ENCODE measurements at regions not wholly inside any gene's neighbourhood (a gene's known extent, or its start where the extent isn't known, plus 50 kb on each side); places are given as distances from the start of the nearest gene placed in this dataset.
"Not testable (repeated sequence)": the region's sequence is repeated elsewhere in the genome, so short reads cannot be mapped to it uniquely, and the experiment has no call there.

DNA sequence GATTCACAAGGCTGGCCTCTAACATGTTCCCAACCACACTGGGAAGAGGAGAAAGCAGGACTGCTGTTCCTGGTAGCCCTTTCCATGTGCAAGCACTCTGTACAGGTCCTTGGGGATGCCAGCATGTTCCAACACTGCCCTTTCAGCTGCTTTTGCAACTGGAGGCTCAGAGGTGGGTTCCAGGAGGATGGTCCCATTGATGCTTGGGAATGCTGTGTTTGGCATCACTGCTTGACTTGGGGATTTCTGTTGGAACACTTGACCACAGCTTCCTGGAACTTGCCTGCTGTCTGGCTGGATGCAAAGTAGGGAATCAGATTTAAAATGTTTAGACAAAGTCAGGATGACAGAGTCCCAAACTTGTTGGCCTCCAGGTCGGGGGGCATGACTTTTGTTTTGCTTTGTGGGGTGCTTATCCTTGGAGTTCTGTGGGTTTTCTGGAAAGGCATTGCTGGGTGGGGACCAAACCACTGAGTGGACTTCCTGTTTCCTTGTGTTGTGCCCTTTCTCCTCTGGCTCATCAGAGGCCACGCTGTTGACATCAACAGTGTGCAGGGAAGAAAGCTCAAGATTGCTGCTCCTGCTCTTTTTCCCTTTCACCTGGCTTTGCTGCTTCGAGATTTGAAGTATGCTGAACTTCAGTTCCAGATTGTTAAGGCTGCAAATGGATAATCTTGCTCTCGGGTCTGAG lies 148.5 kb upstream of the RPS23 start:
- peak in 1 of 3 donors; percentile 67 for DNase-seq

DNA sequence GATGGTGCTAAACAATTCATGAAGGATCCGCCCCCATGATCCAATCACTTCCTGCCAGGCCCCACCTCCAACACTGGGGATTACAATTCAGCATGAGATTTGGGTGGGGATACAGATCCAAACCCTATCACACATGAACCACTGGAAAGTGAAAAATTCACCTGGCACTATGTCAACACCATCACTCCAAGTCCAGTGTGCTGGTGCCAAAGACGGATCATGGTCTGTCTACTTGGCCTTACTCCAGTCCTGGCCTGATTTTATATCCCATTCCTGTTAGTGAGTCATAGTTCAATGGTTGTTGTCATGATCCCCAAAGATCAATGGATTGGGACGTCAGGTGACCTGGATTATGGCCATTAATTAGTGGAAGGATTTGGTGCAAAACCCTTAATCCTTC lies 147.4 kb upstream of the RPS23 start:
- DNase-seq: peak in 2 of 3 donors; percentile 72 to 85

DNA sequence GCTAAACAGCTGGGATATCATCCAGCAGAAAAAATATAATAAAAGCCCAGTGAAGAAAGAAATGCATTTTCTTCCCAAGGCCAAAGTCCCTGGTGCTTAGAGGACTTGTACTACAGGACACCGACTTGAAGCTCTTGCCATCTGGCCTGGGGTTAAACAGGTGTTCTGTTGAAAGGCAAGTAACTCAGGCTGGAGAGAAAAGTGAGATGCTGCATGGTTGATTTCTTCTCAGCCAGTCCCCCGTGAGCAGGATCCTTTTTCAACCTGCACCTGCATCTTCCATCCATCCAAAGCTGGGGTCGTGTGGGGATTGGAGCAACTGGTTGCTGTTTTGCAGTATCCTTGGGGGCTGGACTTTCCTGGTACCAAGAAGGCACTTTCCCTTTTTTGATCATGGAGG lies 146.1 kb upstream of the RPS23 start:
- peak; percentile 65 to 89 (median 77) for DNase-seq

DNA sequence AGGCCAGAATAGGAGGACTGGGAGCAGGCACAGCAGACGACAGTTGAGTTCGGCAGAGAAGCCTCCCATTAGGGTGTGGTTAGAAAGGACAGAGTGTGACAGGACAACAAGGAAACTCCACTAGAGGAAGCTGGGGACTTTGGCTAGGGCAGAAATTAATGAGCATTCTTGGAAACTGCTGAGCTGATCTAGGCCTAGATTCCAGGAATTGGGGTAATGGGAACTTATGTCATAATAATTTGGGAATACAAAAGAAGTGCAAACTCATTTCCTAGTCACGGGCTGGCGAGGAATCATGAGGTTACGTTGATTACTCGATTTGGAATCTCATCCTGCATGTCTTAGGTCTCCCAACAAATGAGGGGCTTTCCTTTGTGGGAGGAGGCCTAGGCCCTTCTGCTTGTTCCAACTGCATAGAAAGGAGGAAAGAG lies 144.6 kb upstream of the RPS23 start:
- DNase-seq: peak; percentile 58 to 80 (median 76)

DNA sequence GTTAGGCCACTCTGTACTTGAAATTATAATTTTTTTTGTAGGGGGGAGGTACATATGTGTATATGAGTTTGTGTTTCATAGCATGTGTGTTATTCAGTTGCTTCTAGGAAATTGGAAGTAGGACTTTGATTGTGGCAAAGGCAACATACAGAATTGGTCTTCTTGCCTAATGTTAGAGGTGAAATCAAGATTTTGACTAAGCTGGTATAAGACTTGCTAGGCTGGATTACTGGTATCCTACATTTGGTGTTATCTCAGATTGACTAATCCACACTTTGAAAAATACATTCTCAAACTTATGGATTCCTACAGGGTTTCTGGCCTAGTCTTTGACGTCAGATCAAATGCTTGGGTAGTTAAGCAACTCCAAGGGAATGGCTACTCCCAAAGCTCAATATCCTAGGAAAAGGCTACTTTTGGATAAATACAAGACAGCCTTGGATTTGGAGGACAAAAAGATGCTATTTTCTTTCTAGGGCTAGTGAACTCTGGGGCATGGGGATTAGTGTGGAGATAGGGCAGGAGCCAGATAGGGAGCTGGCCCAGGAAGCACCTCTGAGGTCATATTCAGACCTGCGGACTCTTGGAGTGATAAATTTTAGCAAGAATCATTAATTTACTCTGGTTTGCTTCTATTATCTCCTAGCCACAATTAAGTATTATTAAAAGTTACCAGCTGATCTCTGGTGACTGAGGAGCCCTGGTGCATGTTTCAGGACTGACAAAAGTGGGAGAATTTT lies 144.0 kb upstream of the RPS23 start:
- no peak for DNase-seq

DNA sequence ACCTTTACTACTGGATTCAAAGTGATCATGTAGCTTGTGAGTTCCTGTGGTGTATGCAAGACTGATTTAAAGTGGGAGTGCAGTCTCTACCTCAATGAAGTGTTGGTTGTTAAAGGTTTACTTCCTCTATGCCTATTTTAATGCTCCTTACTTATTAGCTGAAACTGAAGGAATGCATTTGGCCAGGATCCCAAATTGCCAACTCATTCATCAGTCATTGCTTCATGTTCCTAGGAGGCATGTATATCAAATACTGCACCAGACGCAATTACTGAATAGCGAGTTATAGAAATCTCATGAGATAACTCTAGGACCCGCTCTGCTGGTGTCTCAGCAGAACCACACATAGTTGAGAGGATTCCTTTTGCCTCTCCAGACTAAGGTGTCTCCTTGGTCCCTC lies 143.0 kb upstream of the RPS23 start:
- DNase-seq: peak in 1 of 3 donors; percentile 84

DNA sequence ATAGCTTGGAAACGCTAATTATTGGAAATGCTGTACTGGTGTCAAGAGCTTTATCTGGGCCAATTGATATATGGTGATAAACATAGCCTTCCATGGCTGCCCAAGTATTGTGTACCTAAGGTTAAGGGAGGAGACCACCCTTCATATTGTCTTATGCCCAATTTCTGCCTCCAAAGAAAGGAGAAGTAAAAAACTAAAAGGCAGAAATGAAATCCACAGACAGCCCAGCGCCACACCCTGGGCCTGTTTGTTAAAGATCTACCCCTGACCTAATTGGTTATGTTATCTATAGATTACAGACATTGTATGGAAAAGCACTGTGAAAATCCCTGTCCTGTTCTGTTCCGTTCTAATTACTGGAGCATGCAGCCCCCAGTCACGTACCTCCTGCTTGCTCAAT lies 142.4 kb upstream of the RPS23 start:
- not testable (repeated sequence) for DNase-seq

DNA sequence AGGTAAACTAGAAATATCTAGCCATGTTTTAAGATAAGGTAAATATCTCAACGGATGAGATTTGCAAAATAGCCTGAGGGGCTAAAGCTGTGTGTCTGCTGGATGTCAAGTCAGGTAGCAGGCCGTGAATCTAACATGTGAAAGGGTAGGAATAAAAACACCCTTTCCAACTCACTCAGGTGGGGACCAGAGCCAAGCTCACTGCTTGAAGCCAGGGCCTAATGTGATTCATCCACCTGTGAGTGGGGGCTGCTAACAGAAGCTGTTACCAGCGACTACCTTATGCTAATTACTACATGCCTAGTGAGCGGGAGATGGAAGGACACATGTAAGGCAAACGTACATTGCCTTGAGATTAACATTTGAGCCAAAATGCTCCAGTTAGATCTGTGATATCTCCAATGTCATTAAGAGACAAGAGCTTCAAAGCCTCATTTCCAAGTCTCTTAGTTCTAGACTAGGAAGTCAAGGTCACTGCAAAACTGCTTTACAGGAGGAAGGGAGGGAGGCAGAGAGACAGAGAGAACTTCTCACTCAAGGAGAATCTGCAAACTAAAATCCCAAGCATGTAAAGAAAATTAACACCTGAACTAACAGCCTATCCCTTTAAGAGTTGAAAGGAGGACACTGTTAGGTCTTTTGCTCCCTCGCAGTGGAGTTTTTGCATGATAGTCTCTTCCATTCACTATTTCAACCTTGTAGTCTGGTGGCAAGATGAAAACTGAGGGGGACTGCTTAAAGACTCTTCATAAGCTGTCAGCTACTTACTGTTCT lies 141.6 kb upstream of the RPS23 start:
- DNase-seq: no peak

DNA sequence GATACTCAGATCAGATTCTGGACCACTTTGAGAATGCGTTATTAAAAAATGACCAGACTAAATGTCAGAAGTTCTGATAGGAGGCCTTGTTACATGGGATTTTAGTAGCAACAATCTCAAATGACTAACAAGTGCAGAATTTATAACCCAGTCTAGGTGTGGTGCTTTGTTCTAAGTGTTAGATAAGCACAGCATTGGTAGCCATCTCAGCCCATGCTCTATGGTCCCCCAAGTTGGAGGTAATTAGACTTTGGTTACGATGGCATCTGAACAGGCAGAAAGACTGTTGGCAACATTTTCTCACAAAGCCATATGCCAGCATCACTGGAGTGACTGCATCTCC lies 140.4 kb upstream of the RPS23 start:
- no peak for DNase-seq

DNA sequence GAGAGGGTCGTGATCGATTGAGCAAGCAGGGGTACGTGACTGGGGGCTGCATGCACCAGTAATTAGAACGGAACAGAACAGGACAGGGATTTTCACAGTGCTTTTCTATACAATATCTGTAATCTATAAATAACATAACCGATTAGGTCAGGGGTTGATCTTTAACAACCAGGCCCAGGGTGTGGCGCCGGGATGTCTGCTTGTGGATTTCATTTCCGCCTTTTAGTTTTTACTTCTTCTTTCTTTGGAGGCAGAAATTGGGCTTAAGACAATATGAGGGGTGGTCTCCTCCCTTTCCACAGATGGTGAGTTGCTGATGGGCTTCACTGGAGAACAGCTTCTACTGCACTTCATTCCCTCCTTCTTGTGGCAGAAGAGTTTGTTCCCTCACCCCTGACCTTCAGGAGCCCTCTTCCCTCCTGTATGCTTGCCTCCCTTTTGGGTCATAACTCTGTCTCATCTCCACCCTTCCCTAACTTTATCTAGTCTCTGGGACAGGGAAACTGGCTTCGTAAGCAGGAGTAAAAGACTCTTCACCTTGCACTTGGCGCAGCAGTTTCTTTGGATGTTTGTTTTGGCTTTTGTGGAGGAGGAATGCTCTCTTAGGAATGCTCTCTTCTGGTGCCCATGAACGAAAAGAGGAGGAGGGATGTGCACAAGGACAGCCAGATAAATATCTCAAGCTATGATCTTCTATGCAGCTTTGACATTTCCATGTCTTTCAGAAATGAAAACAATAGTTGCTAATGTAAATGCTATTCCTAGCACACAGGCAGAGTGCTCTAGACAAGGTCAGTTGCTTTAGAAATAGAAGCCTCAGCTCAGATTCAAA lies 139.8 kb upstream of the RPS23 start:
- DNase-seq: no peak

DNA sequence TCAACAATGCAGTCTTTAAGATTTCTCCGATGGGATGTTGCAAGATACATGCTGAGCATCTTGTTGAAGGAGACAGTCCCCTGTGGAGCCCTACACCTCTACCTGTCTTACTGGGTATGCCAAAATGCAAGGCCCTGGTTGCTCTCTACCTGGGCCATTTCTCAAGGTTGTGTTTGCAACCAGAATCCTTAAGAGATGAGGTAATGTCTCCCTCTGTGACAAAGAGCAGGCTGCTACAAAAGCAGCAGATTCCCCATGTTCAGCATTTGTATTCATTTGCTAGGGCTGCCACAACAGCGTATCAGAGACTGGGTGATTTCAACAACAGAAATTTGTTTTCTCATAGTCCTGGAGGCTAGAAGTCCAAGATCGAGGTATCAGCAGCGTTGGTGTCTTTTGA lies 138.4 kb upstream of the RPS23 start:
- no peak for DNase-seq

DNA sequence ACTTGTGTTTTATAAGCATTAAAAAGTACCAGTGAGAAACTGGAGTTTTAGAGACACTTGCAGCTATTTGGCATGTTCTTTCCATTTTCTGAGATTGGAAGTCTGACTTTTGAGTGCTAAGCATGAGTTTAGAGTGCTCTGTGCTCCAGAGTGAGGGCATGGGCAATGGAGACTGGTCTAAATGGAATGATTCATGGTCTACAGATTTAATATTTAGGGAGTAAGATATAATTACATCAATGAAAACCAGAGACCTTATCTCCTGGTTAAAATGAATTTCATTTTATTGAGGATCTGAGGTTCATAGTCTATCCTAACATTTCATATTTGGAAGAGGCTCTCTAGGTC lies 135.9 kb upstream of the RPS23 start:
- no peak for DNase-seq

DNA sequence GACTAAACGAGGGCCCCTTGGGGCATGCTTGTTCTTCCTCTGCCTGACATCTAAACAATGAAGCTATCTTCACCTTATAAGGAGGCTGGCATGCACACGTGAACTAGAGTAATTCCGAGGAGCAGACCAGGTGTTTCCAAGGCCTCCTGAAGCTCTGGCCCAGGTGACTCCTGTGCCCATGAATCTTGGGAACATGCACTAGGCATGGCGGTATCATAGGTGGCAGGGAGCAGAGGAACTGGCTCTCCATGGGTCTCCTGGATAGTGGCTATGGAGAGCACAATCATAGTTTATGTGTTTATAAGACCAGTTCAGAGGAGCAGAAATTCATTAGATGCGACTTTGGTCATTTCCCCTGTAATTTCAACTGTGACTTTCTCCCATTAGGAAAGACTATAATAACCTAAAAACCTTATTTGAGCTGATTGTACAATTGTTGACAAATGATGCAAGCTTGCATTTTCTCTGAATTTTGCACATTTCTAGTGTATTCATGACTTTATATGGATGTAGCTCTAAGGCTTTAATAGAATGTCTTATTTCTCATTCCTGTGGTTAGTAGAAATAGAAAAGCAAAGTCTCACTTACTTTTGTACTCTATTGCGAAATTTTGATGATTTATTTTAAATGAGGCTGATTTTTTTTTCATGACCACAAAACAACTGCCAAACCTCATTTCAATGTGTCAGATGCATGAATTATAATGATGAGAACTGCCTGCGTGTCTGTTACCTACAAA lies 135.3 kb upstream of the RPS23 start:
- DNase-seq: peak in 1 of 3 donors; percentile 88

DNA sequence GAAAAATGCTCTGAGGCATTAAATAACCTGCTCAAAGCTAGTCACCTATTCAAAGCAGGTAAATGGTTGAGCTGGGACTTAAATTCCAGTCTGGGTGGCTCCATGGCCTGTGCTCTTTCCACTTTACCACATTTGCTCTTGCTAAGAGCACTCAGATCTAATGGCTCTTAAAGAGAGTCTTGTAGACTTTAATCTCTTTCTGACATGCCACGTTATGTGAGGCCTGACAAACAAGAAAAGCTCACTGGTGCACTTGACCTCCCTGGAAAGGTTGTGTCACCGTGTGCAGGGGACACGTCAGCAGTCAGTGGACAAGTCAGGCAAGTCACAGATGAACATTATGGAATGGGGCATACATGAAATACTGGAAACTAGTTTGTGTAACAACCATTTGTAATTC lies 129.9 kb upstream of the RPS23 start:
- no peak for DNase-seq

DNA sequence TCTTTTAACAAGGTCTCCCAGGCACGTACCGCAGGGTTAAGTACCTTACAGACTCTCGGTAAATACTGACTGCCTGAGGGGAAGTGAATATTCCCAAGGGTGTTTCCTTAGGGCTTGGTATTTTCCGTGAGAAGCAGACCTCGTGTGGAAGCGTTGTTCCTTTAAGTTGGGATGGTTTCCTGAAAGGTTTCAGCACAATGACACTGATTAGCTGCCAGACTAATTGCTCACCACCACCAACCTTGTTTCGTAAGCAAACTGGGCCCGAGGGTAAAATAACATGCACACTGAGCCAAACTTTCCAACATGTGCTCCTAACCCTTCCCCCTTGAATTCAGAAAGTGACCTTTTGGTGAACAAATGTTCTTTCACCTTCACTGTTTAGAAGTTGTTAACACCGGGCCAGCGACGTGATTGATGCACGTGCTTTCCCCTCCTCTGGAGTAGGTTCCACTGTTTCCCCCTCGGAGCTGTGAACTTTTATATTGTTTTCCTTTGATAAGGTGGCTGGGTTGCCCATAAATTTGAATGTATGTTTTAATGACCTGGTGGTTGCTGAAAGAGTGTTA lies 128.1 kb upstream of the RPS23 start:
- DNase-seq: peak in 1 of 3 donors; percentile 74

DNA sequence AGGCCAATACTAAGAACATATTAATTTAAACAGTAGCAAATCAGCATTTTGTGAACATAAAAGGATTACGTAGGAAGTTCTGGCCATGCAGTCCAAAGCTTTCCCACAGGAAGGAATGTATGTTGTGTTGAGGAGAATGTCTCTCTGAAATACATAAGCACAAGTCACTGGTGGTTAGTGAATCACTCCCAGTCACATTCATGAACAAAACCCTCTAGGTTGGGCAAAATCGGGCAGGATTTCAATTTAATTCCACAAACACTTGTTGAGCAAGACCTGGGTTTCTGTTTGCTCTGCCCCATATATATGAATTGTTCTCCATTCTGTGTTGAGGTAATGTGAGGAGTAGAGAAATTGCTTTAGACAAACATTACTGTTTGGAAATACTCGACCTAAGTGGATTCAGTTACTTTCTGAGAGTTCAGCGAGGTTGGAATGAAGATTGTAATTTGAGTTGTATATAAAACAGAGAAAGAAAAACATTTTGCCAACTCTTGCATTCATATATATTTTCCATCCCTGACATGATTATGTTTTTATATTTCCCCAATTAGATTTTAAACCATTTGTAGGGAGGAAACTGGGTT lies 127.6 kb upstream of the RPS23 start:
- peak in 1 of 3 donors; percentile 93 for DNase-seq

DNA sequence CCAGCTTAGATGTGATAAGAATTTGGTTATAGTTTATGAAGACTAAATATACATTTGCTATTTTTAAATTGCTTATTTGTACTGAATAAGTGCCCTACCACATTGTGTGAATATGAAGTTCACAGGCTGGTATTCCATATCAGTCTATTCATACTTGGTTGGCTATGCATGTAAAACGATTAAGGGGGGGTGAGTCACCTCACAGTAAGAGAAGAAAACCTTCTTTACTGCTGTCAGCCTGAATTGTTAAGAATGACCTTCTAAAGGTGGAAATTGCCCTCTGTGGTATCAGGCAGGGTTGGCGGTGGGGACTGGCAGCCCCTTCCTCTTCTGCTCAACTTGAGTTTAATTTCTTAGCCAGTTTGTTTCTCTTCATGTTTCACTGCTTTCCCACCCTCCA lies 127.0 kb upstream of the RPS23 start:
- DNase-seq: no peak

DNA sequence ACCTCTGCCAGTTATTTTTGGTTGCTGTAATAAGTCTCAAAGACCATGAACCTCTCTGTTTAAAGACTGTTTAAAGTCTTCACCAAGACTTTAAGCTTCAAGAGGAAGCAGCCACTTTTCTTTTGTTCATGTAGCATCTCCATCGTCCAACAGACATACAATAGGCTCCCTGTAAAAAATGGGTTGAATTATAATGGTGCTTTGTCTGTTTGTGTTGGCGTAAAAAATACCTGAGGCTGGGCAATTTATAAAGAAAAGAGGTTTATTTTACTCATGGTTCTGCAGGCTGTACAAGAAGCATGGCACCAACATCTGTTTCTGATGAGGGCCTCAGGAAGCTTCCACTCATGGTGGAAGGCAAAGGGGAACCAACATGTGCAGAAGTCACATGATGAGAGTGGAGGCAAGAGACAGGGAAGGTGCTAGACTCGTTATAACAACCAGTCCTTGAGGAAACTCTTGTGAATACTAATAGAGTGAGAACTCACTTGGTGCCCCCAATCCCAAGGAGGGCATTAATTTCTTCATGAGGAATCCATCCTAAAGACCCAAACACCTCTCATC lies 126.3 kb upstream of the RPS23 start:
- DNase-seq: no peak

DNA sequence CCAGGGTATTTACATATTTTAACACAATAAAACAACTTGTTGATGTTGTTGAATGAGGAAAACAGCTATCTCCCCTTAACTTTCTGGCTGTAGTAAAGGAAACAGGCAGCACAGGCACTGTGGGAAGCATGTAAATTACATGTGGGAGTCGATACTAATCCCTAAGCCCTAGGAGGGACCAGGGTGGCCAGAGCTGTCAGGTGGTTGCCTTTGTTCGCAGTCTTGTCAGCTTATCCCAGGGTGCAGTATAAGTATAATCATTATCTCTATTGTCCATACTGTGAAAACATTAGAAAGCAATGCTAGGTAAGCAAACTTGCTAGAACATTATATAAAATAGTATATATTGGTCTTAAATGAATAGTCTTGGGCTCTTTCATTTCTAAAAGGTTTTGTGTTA lies 125.6 kb upstream of the RPS23 start:
- DNase-seq: no peak

DNA sequence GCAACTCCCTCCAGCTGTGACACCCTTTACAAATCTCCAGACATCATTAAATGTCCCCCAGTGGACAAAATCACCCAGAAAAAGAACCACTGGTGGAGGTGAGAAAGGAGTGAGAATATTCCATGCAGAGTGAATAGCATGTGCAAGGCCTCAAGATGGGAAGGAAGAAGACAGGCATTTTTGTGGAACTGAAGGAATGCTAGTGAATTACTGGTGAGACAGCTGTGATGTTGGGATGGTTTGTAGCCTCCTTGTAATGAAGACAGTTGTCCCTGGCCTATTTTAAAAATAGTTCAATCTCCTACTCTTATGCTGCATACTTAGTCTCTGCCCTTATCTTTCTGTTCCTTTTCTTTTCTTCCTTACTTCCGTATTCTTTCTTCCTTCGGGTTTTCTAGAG lies 124.9 kb upstream of the RPS23 start:
- DNase-seq: no peak
